ENCODE measurements at regions not wholly inside any gene's neighbourhood (a gene's known extent, or its start where the extent isn't known, plus 50 kb on each side); places are given as distances from the start of the nearest gene placed in this dataset.

DNA sequence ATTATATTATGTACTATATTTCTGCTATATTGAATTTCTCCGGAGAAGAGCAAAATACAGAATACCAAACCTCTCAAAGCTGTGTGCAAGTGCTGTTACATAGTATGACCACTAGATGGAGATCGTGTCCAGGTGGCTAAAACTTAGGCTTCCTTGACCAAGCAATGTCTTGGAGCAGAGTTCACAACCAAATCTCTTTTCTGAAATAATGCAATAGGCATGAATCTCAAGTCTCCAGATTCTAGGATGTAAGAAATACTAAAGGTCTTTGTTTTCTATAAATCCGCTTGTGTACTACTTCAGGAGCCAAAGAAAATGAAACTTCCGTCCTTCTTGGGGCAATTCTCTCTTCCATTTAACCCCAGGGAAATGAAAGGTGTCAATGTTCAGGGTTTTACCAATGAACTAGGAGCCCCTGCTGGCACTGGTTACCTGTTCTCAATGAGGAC, 181.5 kb upstream of the RAI14 start:
- TF ChIP-seq, protein P1, sequence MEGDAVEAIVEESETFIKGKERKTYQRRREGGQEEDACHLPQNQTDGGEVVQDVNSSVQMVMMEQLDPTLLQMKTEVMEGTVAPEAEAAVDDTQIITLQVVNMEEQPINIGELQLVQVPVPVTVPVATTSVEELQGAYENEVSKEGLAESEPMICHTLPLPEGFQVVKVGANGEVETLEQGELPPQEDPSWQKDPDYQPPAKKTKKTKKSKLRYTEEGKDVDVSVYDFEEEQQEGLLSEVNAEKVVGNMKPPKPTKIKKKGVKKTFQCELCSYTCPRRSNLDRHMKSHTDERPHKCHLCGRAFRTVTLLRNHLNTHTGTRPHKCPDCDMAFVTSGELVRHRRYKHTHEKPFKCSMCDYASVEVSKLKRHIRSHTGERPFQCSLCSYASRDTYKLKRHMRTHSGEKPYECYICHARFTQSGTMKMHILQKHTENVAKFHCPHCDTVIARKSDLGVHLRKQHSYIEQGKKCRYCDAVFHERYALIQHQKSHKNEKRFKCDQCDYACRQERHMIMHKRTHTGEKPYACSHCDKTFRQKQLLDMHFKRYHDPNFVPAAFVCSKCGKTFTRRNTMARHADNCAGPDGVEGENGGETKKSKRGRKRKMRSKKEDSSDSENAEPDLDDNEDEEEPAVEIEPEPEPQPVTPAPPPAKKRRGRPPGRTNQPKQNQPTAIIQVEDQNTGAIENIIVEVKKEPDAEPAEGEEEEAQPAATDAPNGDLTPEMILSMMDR (IDR thresholded peaks at IDR 0.05) = peak; percentile 96 to 97 (median 96)
- no peak for TF ChIP-seq POLR2A (IDR thresholded peaks at IDR 0.05)

Data from right lobe of liver (tissue), 4 donors.